Loucy (cell line): ENCODE measurements at regions not wholly inside any gene's neighbourhood (a gene's known extent, or its start where the extent isn't known, plus 50 kb on each side); places are given as distances from the start of the nearest gene placed in this dataset.

ENCODE experiments used
- EZH2phosphoT487 ChIP-seq: fragments of 200-600 bp; IDR thresholded peaks from 2 replicates; pipeline ENCODE4 v1.6.1; 2018; ENCODE audit warnings: antibody characterized with exemption, mild to moderate bottlenecking, moderate library complexity, borderline replicate concordance
- TF ChIP-seq, protein P1 (sequence below): fragments of 200-600 bp; sonication (generic); conservative IDR thresholded peaks from 2 replicates; pipeline ENCODE4 v1.5.1; 2014; ENCODE audit warnings: mild to moderate bottlenecking, antibody characterized with exemption, low read length

DNA sequence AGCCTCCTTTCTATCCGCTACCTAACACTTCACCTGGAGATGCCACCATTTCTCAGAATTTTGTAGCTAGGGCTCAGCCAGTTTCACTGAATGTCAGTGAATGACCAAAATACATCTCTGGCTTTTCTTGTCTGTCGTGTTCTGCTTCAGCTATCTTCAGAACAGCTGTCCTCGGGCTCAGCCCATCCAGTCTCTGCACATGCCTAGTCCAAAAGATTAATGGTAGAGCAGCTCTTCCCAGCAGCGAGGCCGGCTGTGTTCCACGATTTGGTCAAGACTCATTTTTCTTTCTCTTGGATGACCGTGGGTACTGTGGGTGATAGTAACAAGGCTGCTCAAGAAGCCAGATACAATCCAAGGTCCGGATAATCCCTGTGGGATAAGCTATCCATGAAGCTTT, 342.8 kb downstream of the GABRG2 start:
- TF ChIP-seq, protein P1, sequence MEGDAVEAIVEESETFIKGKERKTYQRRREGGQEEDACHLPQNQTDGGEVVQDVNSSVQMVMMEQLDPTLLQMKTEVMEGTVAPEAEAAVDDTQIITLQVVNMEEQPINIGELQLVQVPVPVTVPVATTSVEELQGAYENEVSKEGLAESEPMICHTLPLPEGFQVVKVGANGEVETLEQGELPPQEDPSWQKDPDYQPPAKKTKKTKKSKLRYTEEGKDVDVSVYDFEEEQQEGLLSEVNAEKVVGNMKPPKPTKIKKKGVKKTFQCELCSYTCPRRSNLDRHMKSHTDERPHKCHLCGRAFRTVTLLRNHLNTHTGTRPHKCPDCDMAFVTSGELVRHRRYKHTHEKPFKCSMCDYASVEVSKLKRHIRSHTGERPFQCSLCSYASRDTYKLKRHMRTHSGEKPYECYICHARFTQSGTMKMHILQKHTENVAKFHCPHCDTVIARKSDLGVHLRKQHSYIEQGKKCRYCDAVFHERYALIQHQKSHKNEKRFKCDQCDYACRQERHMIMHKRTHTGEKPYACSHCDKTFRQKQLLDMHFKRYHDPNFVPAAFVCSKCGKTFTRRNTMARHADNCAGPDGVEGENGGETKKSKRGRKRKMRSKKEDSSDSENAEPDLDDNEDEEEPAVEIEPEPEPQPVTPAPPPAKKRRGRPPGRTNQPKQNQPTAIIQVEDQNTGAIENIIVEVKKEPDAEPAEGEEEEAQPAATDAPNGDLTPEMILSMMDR, result no peak
- TF ChIP-seq EZH2phosphoT487, result no peak
